Activated CD4-positive, alpha-beta T cell treated with anti-CD3 and anti-CD28 coated beads for 36 hours (primary cell): ENCODE measurements at regions not wholly inside any gene's neighbourhood (a gene's known extent, or its start where the extent isn't known, plus 50 kb on each side); places are given as distances from the start of the nearest gene placed in this dataset.

Source experiments
- ATAC-seq: fragments of 200-7000 bp; cut with Tn5 transposase; one replicate; pipeline ENCODE4 v1.10.0; 2021; ENCODE audit warnings: mild to moderate bottlenecking, moderate library complexity
- CTCF ChIA-PET: fragments of 350-600 bp; sonication (Branson Sonifier 250); formaldehyde crosslinking; loops from one replicate; lab custom pipeline; 2021; ENCODE audit warnings: antibody characterized with exemption; lab: Charles Lee
- POLR2A ChIA-PET: fragments of 350-600 bp; sonication (Branson Sonifier 250); formaldehyde crosslinking; loops from one replicate; lab custom pipeline; 2021; ENCODE audit warnings: antibody characterized with exemption, inconsistent platforms; lab: Charles Lee
- DNase-seq: peaks from one replicate; pipeline ENCODE4 v3.0.0-alpha.2; 2020
- H3K27ac Mint-ChIP-seq: one replicate; pipeline ENCODE4 v1.8.0; 2021; ENCODE audit warnings: mixed read lengths
- H3K27me3 Mint-ChIP-seq: one replicate; pipeline ENCODE4 v1.8.0; 2021; ENCODE audit warnings: mixed read lengths
- H3K36me3 Mint-ChIP-seq: one replicate; pipeline ENCODE4 v1.8.0; 2021; ENCODE audit warnings: low read depth, mixed read lengths
- H3K4me1 Mint-ChIP-seq: one replicate; pipeline ENCODE4 v1.8.0; 2021; ENCODE audit warnings: mixed read lengths
- H3K4me3 Mint-ChIP-seq: one replicate; pipeline ENCODE4 v1.8.0; 2021; ENCODE audit warnings: mild to moderate bottlenecking, moderate library complexity, mixed read lengths
- H3K9me3 Mint-ChIP-seq: one replicate; pipeline ENCODE4 v1.8.0; 2021; ENCODE audit warnings: low read depth, mixed read lengths
- intact Hi-C, 2 experiments: fragments of 100-400 bp; cut with DNase I in 1 of 2; cut with micrococcal nuclease in 1 of 2; formaldehyde crosslinking; loops; one replicate each; pipeline versions ENCODE4 v1.14.2 to v1.15.1; 2022 to 2024; cut with DNase I, micrococcal nuclease

DNA sequence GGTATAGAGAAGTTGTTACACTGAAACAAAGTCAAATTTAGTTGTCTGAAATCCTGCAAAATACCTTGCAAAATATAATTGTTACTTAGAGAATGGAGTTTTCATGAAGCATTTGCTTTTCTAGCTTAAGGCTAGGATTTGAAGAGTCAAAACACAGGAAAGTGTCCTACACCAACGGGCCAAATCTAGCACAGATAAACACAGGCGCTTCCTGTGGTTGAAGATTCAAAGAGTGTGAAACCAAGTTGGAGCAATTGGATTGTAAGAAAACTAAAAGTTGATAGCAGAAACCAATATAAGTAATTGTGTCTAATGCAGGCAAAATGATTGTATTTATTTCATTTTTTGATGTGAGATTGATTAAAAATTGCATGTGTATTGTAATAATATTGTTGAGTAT, 2002.5 kb upstream of the TENM3 start:
- CTCF ChIA-PET, result no interaction called here
- DNase-seq, result no peak

DNA sequence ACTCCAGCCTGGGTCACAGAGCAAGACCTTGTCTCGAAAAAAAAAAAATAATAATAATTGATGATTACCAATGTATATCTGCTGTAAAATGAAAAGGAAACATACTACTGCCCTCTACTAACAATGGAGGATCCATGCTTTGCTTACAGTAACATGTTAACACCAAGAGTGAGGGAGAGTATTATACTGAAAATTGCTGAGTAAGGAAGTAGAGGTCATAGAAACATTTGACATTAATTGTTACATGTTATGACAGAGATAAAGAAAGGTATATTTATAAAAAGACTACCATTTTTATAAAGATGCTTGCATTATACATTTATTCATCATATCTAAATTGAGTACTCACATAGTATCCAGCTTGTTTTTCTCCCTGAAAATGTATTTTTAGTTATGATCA, 1989.8 kb upstream of the TENM3 start:
- ATAC-seq, result no peak
- Mint-ChIP-seq H3K4me1 (no peaks in the 10 kb centered on the region), H3K9me3 (no peaks in the 10 kb centered on the region), H3K27ac (no peak overlapping the region), H3K27me3 (no peaks in the 10 kb centered on the region), H3K36me3 (no peaks in the 10 kb centered on the region), H3K4me3 (no peak overlapping the region)
- POLR2A ChIA-PET, result no interaction called here
- intact Hi-C loops, result no loop called here
- CTCF ChIA-PET, result no interaction called here
- DNase-seq, result no peak

More for the DNA sequence above, 2002.5 kb upstream of the TENM3 start:
- Mint-ChIP-seq H3K27me3 (no peaks in the 10 kb centered on the region), H3K4me3 (no peak overlapping the region), H3K9me3 (no peaks in the 10 kb centered on the region), H3K4me1 (no peaks in the 10 kb centered on the region), H3K27ac (no peak overlapping the region), H3K36me3 (no peaks in the 10 kb centered on the region)
- POLR2A ChIA-PET, result no interaction called here
- ATAC-seq, result no peak
- intact Hi-C loops, result no loop called here

- ATAC-seq, result no peak
- Mint-ChIP-seq H3K4me3 (no peak overlapping the region), H3K4me1 (no peaks in the 10 kb centered on the region), H3K36me3 (no peaks in the 10 kb centered on the region), H3K27ac (no peak overlapping the region), H3K9me3 (no peaks in the 10 kb centered on the region), H3K27me3 (no peaks in the 10 kb centered on the region)
- POLR2A ChIA-PET, result no interaction called here
- intact Hi-C loops, result no loop called here
- no peak for DNase-seq
- CTCF ChIA-PET, result interaction anchor here (0.6 kb wide), 1 partner anchor 219 kb away, joined by 3 read pairs; no protein-coding TSS in a partner anchor
These were observed 1981.9 kb upstream of the TENM3 start for GRCh38 chr4:180261346-180261745.

GRCh38 chr4:180280076-180280475, 1963.1 kb upstream of the TENM3 start:
- DNase-seq (no peak), ATAC-seq (no peak)
- no peak overlapping the region for H3K27ac Mint-ChIP-seq
- POLR2A ChIA-PET, result no interaction called here
- intact Hi-C loops, result no loop called here
- no peaks in the 10 kb centered on the region for H3K9me3 Mint-ChIP-seq
- no peaks in the 10 kb centered on the region for H3K27me3 Mint-ChIP-seq
- no peaks in the 10 kb centered on the region for H3K4me1 Mint-ChIP-seq
- no peak overlapping the region for H3K4me3 Mint-ChIP-seq
- CTCF ChIA-PET, result interaction anchor here (0.5 kb wide), 1 partner anchor 156 kb away, joined by 3 read pairs; no protein-coding TSS in a partner anchor
- no peaks in the 10 kb centered on the region for H3K36me3 Mint-ChIP-seq

GRCh38 chr4:180280726-180281297, 1962.4 kb upstream of the TENM3 start:
- ATAC-seq, result no peak
- ChIA-PET CTCF (interaction anchor here (0.5 kb wide), 1 partner anchor 157 kb away, joined by 3 read pairs; no protein-coding TSS in a partner anchor), POLR2A (no interaction called here)
- Mint-ChIP-seq H3K9me3 (no peaks in the 10 kb centered on the region), H3K27me3 (no peaks in the 10 kb centered on the region), H3K36me3 (no peaks in the 10 kb centered on the region), H3K27ac (no peak overlapping the region), H3K4me1 (no peaks in the 10 kb centered on the region), H3K4me3 (no peak overlapping the region)
- intact Hi-C loops, result no loop called here
- DNase-seq, result no peak

GRCh38 chr4:180281724-180282123, 1961.5 kb upstream of the TENM3 start:
- ATAC-seq, result no peak
- ChIA-PET POLR2A (no interaction called here), CTCF (no interaction called here)
- Mint-ChIP-seq H3K9me3 (peaks cover 3% of the 10 kb centered on the region), H3K27ac (no peak overlapping the region), H3K4me1 (no peaks in the 10 kb centered on the region), H3K27me3 (no peaks in the 10 kb centered on the region), H3K36me3 (no peaks in the 10 kb centered on the region), H3K4me3 (no peak overlapping the region)
- no peak for DNase-seq
- intact Hi-C loops, result no loop called here

DNA sequence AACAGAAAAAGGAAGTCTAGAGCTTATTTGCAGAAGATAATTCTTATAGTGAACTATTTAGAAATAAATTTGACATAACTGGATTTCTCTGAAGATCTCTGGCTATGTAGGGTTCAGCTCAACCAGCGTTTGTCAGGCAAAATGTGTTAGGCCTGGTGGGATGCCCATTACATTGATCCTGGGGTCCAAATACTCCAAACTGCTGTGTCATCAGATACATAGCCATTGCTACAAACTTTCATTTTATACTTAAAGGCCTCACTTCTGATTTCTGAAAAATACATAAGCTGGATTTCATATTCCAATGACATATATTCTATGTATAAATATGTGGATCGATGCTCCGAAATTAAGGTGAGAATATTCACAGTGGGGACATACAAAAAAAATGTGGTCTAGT, 1958.9 kb upstream of the TENM3 start:
- intact Hi-C loops, result no loop called here
- DNase-seq, result no peak
- no peaks in the 10 kb centered on the region for H3K27me3 Mint-ChIP-seq
- no peak overlapping the region for H3K4me3 Mint-ChIP-seq
- ATAC-seq, result no peak
- CTCF ChIA-PET, result interaction anchor here (0.6 to 1.5 kb wide), 3 partner anchors 9 to 1171 kb away, joined by 3 to 4 read pairs (median 4); no protein-coding TSS in a partner anchor
- POLR2A ChIA-PET, result interaction anchor here (0.6 kb wide), 1 partner anchor 960 kb away, joined by 3 read pairs; no protein-coding TSS in a partner anchor
- H3K9me3 Mint-ChIP-seq, result peaks cover 5% of the 10 kb centered on the region
- no peaks in the 10 kb centered on the region for H3K4me1 Mint-ChIP-seq
- no peaks in the 10 kb centered on the region for H3K36me3 Mint-ChIP-seq
- H3K27ac Mint-ChIP-seq, result no peak overlapping the region

- ChIA-PET POLR2A (no interaction called here), CTCF (no interaction called here)
- Mint-ChIP-seq H3K27me3 (no peaks in the 10 kb centered on the region), H3K4me1 (no peaks in the 10 kb centered on the region), H3K27ac (no peak overlapping the region), H3K36me3 (no peaks in the 10 kb centered on the region), H3K9me3 (peaks cover 5% of the 10 kb centered on the region), H3K4me3 (no peak overlapping the region)
- no peak for DNase-seq
- no peak for ATAC-seq
- intact Hi-C loops, result no loop called here
These were observed 1957.4 kb upstream of the TENM3 start for GRCh38 chr4:180285796-180286195.

DNA sequence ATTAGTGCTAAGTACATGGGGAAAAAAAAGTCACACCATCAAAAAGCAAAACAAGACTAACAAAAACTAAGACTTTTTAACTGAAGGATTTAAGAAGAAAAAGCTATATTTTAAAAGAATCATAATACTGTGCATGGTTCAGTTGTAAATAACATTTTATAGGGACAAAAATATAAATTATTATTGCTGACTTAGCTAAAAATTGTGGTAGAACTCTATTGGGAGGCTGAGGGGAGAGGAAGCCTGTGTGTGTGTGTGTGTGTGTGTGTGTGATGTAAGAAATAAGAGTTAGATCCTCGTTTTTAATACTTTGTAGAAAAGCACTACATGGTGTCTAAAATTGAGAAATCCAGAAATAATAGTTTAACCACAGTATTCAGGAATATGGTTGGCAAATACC, 1950.9 kb upstream of the TENM3 start:
- intact Hi-C loops, result no loop called here
- Mint-ChIP-seq H3K36me3 (no peaks in the 10 kb centered on the region), H3K27ac (no peak overlapping the region), H3K27me3 (no peaks in the 10 kb centered on the region), H3K9me3 (peaks cover 4% of the 10 kb centered on the region), H3K4me3 (no peak overlapping the region), H3K4me1 (no peaks in the 10 kb centered on the region)
- ChIA-PET POLR2A (no interaction called here), CTCF (no interaction called here)
- DNase-seq, result no peak
- no peak for ATAC-seq

GRCh38 chr4:180296036-180296599, 1947.1 kb upstream of the TENM3 start:
- Mint-ChIP-seq H3K4me3 (no peak overlapping the region), H3K27me3 (no peaks in the 10 kb centered on the region), H3K27ac (no peak overlapping the region), H3K36me3 (no peaks in the 10 kb centered on the region), H3K4me1 (no peaks in the 10 kb centered on the region), H3K9me3 (peaks cover 7% of the 10 kb centered on the region)
- intact Hi-C loops, result no loop called here
- ChIA-PET CTCF (interaction anchor here (0.6 kb wide), 1 partner anchor 563 kb away, joined by 3 read pairs; no protein-coding TSS in a partner anchor), POLR2A (no interaction called here)
- DNase-seq (no peak), ATAC-seq (no peak)

- Mint-ChIP-seq H3K27me3 (no peaks in the 10 kb centered on the region), H3K27ac (no peak overlapping the region)
- POLR2A ChIA-PET, result no interaction called here
These were observed 1938.9 kb upstream of the TENM3 start for GRCh38 chr4:180304321-180304720.

GRCh38 chr4:180310616-180311015, 1932.6 kb upstream of the TENM3 start:
- CTCF ChIA-PET, result no interaction called here
- DNase-seq, result no peak
- no peaks in the 10 kb centered on the region for H3K27me3 Mint-ChIP-seq
- peaks cover 5% of the 10 kb centered on the region for H3K9me3 Mint-ChIP-seq
- POLR2A ChIA-PET, result no interaction called here
- intact Hi-C loops, result no loop called here
- no peaks in the 10 kb centered on the region for H3K4me1 Mint-ChIP-seq
- no peak for ATAC-seq
- no peaks in the 10 kb centered on the region for H3K36me3 Mint-ChIP-seq
- no peak overlapping the region for H3K27ac Mint-ChIP-seq
- H3K4me3 Mint-ChIP-seq, result no peak overlapping the region

More at GRCh38 chr4:180304321-180304720, 1938.9 kb upstream of the TENM3 start:
- CTCF ChIA-PET, result no interaction called here
- DNase-seq (no peak), ATAC-seq (no peak)
- H3K4me1 Mint-ChIP-seq, result no peaks in the 10 kb centered on the region
- no peaks in the 10 kb centered on the region for H3K36me3 Mint-ChIP-seq
- peaks cover 8% of the 10 kb centered on the region for H3K9me3 Mint-ChIP-seq
- no peak overlapping the region for H3K4me3 Mint-ChIP-seq
- intact Hi-C loops, result no loop called here
